ENCODE measurements at regions not wholly inside any gene's neighbourhood (a gene's known extent, or its start where the extent isn't known, plus 50 kb on each side); places are given as distances from the start of the nearest gene placed in this dataset.
A peak's percentile ranks its signal among the peaks of the same experiment; 100 is the strongest.

DNA sequence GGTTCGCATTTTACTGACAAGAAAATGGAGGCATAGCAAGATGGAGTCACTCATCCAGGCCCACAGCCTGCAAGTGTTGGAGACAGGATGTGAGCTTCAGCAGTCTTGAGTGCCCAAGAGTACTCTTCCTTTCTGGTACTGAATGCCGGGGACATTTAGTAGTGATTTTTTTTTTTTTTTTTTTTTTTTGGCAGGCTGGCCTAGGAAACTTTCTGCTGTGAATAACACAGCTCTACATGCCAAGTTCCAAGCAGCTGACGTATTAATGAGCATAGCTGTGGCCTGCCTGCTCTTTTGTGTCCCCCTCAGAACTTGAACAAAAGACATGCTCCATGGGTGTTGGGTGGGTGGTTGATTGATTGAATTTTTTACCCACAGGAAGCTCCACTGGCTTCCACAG is 195.5 kb upstream of the CADM1 start:
- DNase-seq (ENCODE audit: low spot score in 2 of 2, unreplicated experiment in 2 of 2), result no peak
- no peak overlapping the region for H3K4me3 Mint-ChIP-seq
- TF ChIP-seq, protein P1, sequence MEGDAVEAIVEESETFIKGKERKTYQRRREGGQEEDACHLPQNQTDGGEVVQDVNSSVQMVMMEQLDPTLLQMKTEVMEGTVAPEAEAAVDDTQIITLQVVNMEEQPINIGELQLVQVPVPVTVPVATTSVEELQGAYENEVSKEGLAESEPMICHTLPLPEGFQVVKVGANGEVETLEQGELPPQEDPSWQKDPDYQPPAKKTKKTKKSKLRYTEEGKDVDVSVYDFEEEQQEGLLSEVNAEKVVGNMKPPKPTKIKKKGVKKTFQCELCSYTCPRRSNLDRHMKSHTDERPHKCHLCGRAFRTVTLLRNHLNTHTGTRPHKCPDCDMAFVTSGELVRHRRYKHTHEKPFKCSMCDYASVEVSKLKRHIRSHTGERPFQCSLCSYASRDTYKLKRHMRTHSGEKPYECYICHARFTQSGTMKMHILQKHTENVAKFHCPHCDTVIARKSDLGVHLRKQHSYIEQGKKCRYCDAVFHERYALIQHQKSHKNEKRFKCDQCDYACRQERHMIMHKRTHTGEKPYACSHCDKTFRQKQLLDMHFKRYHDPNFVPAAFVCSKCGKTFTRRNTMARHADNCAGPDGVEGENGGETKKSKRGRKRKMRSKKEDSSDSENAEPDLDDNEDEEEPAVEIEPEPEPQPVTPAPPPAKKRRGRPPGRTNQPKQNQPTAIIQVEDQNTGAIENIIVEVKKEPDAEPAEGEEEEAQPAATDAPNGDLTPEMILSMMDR (IDR thresholded peaks at IDR 0.05; ENCODE audit: unreplicated experiment), result no peak
- peaks cover 1% of the 10 kb centered on the region for H3K36me3 Mint-ChIP-seq
- H3K4me1 Mint-ChIP-seq, result peaks cover 30% of the 10 kb centered on the region
- H3K9me3 Mint-ChIP-seq, result peaks cover 15% of the 10 kb centered on the region
- no peaks in the 10 kb centered on the region for H3K27me3 Mint-ChIP-seq (ENCODE audit: low read depth)
- no peak overlapping the region for H3K27ac Mint-ChIP-seq

DNA sequence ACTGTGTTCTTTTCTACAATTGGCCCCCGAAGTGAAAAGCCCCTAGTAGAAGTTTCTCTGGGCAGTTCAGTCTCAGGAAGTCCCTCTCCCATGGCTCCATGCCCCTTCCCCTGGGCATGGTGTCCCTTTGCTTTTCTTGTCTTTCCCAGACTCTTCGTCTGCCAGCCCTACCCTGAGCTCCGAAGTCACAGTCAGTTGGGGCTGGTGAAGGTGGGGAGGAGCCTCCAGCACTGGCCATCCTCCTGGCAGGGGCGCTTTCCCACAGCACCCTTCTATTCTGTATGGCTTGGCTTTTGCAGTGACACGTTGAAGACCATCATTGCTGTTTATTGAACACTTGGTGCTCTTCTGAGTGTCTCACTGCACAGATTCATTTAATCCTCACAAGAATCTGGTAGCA is 195.1 kb upstream of the CADM1 start:
- Mint-ChIP-seq H3K36me3 (no peaks in the 10 kb centered on the region), H3K27me3 (ENCODE audit: low read depth) (no peaks in the 10 kb centered on the region), H3K4me1 (peaks cover 30% of the 10 kb centered on the region), H3K9me3 (peaks cover 13% of the 10 kb centered on the region), H3K4me3 (no peak overlapping the region), H3K27ac (no peak overlapping the region)
- TF ChIP-seq, protein P1 (IDR thresholded peaks at IDR 0.05; ENCODE audit: unreplicated experiment), result no peak
- DNase-seq (ENCODE audit: low spot score in 2 of 2, unreplicated experiment in 2 of 2), result no peak

DNA sequence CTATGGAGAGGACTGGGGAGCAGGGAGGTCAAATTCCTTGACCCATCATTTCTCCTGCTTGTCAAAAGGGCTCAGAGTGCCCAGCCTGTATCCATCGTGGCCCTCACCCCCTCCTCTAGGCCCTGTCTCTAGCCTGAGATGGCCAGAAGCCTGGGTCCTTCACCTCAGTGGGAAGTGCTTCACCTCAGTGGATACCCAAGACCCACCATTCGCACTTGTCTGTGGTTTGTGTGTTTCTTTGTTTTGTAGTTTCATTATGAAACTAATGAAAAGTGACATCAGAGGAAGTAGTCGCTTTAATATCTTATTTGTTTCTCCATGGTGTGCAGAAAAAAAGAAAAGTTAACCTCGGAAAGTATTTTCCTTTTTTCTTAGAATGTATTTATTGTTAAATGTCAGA is 194.0 kb upstream of the CADM1 start:
- Mint-ChIP-seq H3K27me3 (ENCODE audit: low read depth) (no peaks in the 10 kb centered on the region), H3K4me1 (peaks cover 30% of the 10 kb centered on the region), H3K27ac (no peak overlapping the region), H3K9me3 (peaks cover 16% of the 10 kb centered on the region), H3K36me3 (no peaks in the 10 kb centered on the region), H3K4me3 (no peak overlapping the region)
- TF ChIP-seq, protein P1 (IDR thresholded peaks at IDR 0.05; ENCODE audit: unreplicated experiment), result no peak
- no peak for DNase-seq (ENCODE audit: low spot score in 2 of 2, unreplicated experiment in 2 of 2)

DNA sequence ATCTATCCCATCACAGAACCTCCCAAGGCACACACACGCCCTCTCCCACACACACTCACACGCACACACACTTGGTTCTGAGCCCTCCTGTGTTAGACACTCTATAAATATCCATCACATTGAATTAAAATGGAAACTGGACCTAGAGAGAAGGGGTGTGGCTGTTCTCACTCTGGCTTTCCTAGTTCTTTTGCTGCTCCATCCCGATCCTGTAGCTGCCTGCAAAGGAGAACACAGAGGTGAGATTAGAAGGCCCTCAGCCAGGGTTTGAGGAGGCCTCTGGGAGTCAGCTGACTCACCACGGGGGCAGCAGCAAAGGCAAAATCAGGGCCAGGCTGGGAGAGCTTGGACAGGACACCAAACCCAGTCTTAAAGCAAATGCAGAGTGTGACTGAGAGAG is 192.3 kb upstream of the CADM1 start:
- Mint-ChIP-seq H3K27me3 (ENCODE audit: low read depth) (peaks cover 8% of the 10 kb centered on the region), H3K4me1 (peaks cover 21% of the 10 kb centered on the region), H3K4me3 (no peak overlapping the region), H3K36me3 (no peaks in the 10 kb centered on the region), H3K27ac (peak overlapping the region; percentile 60), H3K9me3 (peaks cover 16% of the 10 kb centered on the region)
- TF ChIP-seq, protein P1 (IDR thresholded peaks at IDR 0.05; ENCODE audit: unreplicated experiment), result no peak
- no peak for DNase-seq (ENCODE audit: low spot score in 2 of 2, unreplicated experiment in 2 of 2)

DNA sequence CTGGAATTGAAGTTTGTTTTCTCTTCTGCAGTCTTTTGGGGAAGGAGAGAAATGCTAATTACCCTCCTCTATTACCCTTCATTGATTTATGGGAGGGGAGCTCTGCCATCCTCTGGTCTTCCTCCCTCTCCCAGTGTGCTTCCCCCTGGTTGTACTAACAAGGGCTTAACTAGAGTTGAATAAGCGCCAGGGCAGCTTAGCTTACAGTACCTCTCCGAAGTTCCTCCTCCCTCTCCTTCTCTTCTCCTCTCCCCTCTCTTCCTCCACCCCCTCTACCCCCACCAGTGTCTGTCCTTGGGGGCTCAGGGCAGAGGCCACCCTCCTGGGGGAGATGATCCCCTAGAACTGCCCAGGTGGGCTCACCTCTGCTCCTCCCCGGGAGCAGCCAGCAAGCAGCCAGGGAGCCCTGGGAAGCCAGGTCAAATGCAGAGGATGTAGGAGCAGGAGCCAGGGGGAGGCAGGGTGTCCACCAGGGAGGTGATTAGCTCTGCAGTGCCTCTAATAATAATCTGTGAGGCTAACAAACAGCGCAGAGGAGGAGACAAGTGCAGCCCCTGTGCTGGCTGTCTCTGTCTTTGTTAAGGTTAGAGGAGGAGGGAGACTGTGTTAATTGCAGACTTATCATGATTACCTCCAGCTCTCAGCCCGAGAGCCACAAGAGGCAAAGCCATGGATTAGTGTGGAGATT is 191.6 kb upstream of the CADM1 start:
- Mint-ChIP-seq H3K4me3 (no peak overlapping the region), H3K27me3 (ENCODE audit: low read depth) (peaks cover 8% of the 10 kb centered on the region), H3K36me3 (no peaks in the 10 kb centered on the region), H3K9me3 (peaks cover 16% of the 10 kb centered on the region), H3K4me1 (peaks cover 20% of the 10 kb centered on the region), H3K27ac (no peak overlapping the region)
- TF ChIP-seq, protein P1 (IDR thresholded peaks at IDR 0.05; ENCODE audit: unreplicated experiment), result no peak
- DNase-seq (ENCODE audit: low spot score in 2 of 2, unreplicated experiment in 2 of 2), result no peak

All from mesothelial cell of epicardium (in vitro differentiated cells).